ENCODE measurements at regions not wholly inside any gene's neighbourhood (a gene's known extent, or its start where the extent isn't known, plus 50 kb on each side); places are given as distances from the start of the nearest gene placed in this dataset.
"Not testable (repeated sequence)": the region's sequence is repeated elsewhere in the genome, so short reads cannot be mapped to it uniquely, and the experiment has no call there.

GRCh38 chr3:82584415-82584814 is 823.0 kb upstream of the GBE1 start:
- TF ChIP-seq, protein P1, sequence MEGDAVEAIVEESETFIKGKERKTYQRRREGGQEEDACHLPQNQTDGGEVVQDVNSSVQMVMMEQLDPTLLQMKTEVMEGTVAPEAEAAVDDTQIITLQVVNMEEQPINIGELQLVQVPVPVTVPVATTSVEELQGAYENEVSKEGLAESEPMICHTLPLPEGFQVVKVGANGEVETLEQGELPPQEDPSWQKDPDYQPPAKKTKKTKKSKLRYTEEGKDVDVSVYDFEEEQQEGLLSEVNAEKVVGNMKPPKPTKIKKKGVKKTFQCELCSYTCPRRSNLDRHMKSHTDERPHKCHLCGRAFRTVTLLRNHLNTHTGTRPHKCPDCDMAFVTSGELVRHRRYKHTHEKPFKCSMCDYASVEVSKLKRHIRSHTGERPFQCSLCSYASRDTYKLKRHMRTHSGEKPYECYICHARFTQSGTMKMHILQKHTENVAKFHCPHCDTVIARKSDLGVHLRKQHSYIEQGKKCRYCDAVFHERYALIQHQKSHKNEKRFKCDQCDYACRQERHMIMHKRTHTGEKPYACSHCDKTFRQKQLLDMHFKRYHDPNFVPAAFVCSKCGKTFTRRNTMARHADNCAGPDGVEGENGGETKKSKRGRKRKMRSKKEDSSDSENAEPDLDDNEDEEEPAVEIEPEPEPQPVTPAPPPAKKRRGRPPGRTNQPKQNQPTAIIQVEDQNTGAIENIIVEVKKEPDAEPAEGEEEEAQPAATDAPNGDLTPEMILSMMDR (conservative IDR thresholded peaks at IDR 0.05) = not testable (repeated sequence)
- TF ChIP-seq ZFX (IDR thresholded peaks at IDR 0.05) = not testable (repeated sequence)
